Body of pancreas (tissue), 4 donors: ENCODE measurements at regions not wholly inside any gene's neighbourhood (a gene's known extent, or its start where the extent isn't known, plus 50 kb on each side); places are given as distances from the start of the nearest gene placed in this dataset.

Experiments used
- ATAC-seq: fragments of 150-250 bp; one replicate; pipeline ENCODE4 v1.9.1; 2016
- DNase-seq, 4 donors: peaks; one replicate each; pipeline ENCODE4 v3.0.0-alpha.2; 2019
- H3K27ac ChIP-seq, 4 donors: fragments of 200-600 bp; sonication (generic); 1 replicate in 3 of 4; 2 replicates in 1 of 4; pipeline versions ENCODE4 v1.5.1 to v1.6.1; 2016 to 2019; ENCODE audit warnings: mild to moderate bottlenecking in 1 of 4, mixed read lengths in 1 of 4, moderate library complexity in 1 of 4
- H3K27me3 ChIP-seq, 2 donors: fragments of 200-600 bp; sonication (generic); one replicate each; pipeline ENCODE4 v1.6.0; 2016; ENCODE audit warnings: mild to moderate bottlenecking in 1 of 2
- H3K36me3 ChIP-seq, 2 donors: fragments of 200-600 bp; sonication (generic); replicated peaks in 1 of 2; 2 replicates each; pipeline ENCODE4 v1.5.1; 2016; ENCODE audit warnings: low read depth in 2 of 2; ENCODE audit not compliant: insufficient read depth in 1 of 2
- H3K4me1 ChIP-seq: fragments of 200-600 bp; sonication (generic); one replicate; pipeline ENCODE4 v1.6.0; 2016
- H3K4me3 ChIP-seq, 2 donors: fragments of 200-600 bp; sonication (generic); 1 replicate in 1 of 2; 2 replicates in 1 of 2; pipeline ENCODE4 v1.5.1; 2016 to 2019
- H3K9me3 ChIP-seq, 3 donors: fragments of 200-600 bp; sonication (generic); 1 replicate in 2 of 3; 2 replicates in 1 of 3; pipeline ENCODE4 v1.5.1; 2016
- POLR2A ChIP-seq, 3 donors: fragments of 450-650 bp; IDR thresholded peaks; one replicate each; pipeline ENCODE4 v1.6.1; 2016; ENCODE audit warnings: antibody characterized with exemption in 3 of 3, mild to moderate bottlenecking in 2 of 3
- whole genome bisulfite sequencing, 2 donors: methylation state at CpG; one replicate each; pipeline ENCODE4 v1.1.5; 2017; 5-methylcytosine and 5-hydroxymethylcytosine counted together
- intact Hi-C: fragments of 100-400 bp; cut with DNase I; formaldehyde crosslinking; loops from one replicate; pipeline ENCODE4 v1.15.1; 2023
- TF ChIP-seq, protein P1 (sequence below), 7 experiments: fragments of 450-650 bp in 4 of 7; fragments of 200-600 bp in 3 of 7; sonication (generic) in 3 of 7; IDR thresholded peaks; one replicate each; pipeline ENCODE4 v1.5.1; 2016 to 2019; ENCODE audit warnings: antibody characterized with exemption in 7 of 7

GRCh38 chr5:106962464-106963230 lies 708.1 kb downstream of the EFNA5 start:
- WGBS, 2 donors, result 80 to 82% methylated on average over 7 of the region's 7 CpGs
- no peak for DNase-seq
- TF ChIP-seq POLR2A (IDR thresholded peaks at IDR 0.05), result no peak
- TF ChIP-seq, protein P1, sequence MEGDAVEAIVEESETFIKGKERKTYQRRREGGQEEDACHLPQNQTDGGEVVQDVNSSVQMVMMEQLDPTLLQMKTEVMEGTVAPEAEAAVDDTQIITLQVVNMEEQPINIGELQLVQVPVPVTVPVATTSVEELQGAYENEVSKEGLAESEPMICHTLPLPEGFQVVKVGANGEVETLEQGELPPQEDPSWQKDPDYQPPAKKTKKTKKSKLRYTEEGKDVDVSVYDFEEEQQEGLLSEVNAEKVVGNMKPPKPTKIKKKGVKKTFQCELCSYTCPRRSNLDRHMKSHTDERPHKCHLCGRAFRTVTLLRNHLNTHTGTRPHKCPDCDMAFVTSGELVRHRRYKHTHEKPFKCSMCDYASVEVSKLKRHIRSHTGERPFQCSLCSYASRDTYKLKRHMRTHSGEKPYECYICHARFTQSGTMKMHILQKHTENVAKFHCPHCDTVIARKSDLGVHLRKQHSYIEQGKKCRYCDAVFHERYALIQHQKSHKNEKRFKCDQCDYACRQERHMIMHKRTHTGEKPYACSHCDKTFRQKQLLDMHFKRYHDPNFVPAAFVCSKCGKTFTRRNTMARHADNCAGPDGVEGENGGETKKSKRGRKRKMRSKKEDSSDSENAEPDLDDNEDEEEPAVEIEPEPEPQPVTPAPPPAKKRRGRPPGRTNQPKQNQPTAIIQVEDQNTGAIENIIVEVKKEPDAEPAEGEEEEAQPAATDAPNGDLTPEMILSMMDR (IDR thresholded peaks at IDR 0.05), result no peak
- intact Hi-C loops, result no loop called here
- no peak overlapping the region for H3K27ac ChIP-seq
- no peaks in the 10 kb centered on the region for H3K4me1 ChIP-seq
- no peak for ATAC-seq
- no peaks in the 10 kb centered on the region for H3K36me3 ChIP-seq
- no peaks in the 10 kb centered on the region for H3K27me3 ChIP-seq
- H3K4me3 ChIP-seq, result no peak overlapping the region
- H3K9me3 ChIP-seq, result no peaks in the 10 kb centered on the region

- no peak for ATAC-seq
- Histone ChIP-seq H3K4me3 (no peak overlapping the region), H3K9me3 (no peaks in the 10 kb centered on the region), H3K27me3 (no peaks in the 10 kb centered on the region), H3K36me3 (no peaks in the 10 kb centered on the region), H3K4me1 (no peaks in the 10 kb centered on the region), H3K27ac (no peak overlapping the region)
- no peak for TF ChIP-seq POLR2A (IDR thresholded peaks at IDR 0.05)
- TF ChIP-seq, protein P1 (IDR thresholded peaks at IDR 0.05), result no peak
- intact Hi-C loops, result no loop called here
- DNase-seq, result no peak
- WGBS, 2 donors, result 10 to 19% methylated on average over 2 of the region's 2 CpGs
Observed at GRCh38 chr5:106959387-106959786, 711.4 kb downstream of the EFNA5 start.

- H3K27ac ChIP-seq, result no peak overlapping the region
- intact Hi-C loops, result no loop called here
- no peak overlapping the region for H3K4me3 ChIP-seq
- WGBS, 2 donors, result 90 to 94% methylated on average over 3 of the region's 3 CpGs
- H3K9me3 ChIP-seq, result no peaks in the 10 kb centered on the region
- no peaks in the 10 kb centered on the region for H3K36me3 ChIP-seq
- ATAC-seq (no peak), DNase-seq (no peak)
- H3K27me3 ChIP-seq, result no peaks in the 10 kb centered on the region
- no peaks in the 10 kb centered on the region for H3K4me1 ChIP-seq
- TF ChIP-seq POLR2A (IDR thresholded peaks at IDR 0.05), result no peak
- TF ChIP-seq, protein P1 (IDR thresholded peaks at IDR 0.05), result no peak
Observed at GRCh38 chr5:106957336-106957735, 713.4 kb downstream of the EFNA5 start.

GRCh38 chr5:106956886-106957285 lies 713.9 kb downstream of the EFNA5 start:
- Histone ChIP-seq H3K27ac (no peak overlapping the region), H3K4me3 (no peak overlapping the region), H3K27me3 (no peaks in the 10 kb centered on the region), H3K4me1 (no peaks in the 10 kb centered on the region), H3K9me3 (no peaks in the 10 kb centered on the region), H3K36me3 (no peaks in the 10 kb centered on the region)
- intact Hi-C loops, result no loop called here
- 34 to 35% methylated on average over 1 of the region's 1 CpG for WGBS, 2 donors
- DNase-seq (no peak), ATAC-seq (no peak)
- TF ChIP-seq, protein P1 (IDR thresholded peaks at IDR 0.05), result no peak
- no peak for TF ChIP-seq POLR2A (IDR thresholded peaks at IDR 0.05)

DNA sequence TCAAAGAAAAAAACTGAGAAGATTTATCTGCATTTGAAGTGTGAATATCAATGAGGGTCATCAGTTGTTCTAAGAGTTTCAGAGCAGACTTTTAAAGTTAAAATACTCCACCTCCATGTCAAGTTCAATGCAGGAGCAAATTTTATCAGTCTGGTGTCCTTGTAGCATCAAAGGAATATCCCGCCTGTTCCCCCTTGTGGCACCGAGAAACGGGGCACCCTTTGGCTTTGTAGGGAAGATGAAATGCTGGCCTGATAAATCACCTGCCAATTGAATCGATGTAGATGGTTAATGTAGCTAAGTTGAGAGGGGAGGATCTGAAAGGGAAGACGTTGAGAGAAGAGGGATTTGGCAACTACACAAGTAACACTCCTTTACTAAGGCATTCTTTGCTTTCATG lies 714.5 kb downstream of the EFNA5 start:
- Histone ChIP-seq H3K4me1 (no peaks in the 10 kb centered on the region), H3K4me3 (no peak overlapping the region), H3K36me3 (no peaks in the 10 kb centered on the region), H3K27me3 (no peaks in the 10 kb centered on the region), H3K27ac (no peak overlapping the region), H3K9me3 (no peaks in the 10 kb centered on the region)
- 48 to 49% methylated on average over 5 of the region's 5 CpGs for WGBS, 2 donors
- intact Hi-C loops, result no loop called here
- ATAC-seq, result no peak
- no peak for DNase-seq
- TF ChIP-seq POLR2A (IDR thresholded peaks at IDR 0.05), result no peak
- TF ChIP-seq, protein P1 (IDR thresholded peaks at IDR 0.05), result no peak
